GM19438 (cell line): ENCODE measurements at regions not wholly inside any gene's neighbourhood (a gene's known extent, or its start where the extent isn't known, plus 50 kb on each side); places are given as distances from the start of the nearest gene placed in this dataset.

Source experiments
- ATAC-seq: cut with Tn5 transposase; IDR thresholded peaks from one replicate; pipeline ENCODE4 v1.9.1; 2021; ENCODE audit warnings: low read depth; ENCODE audit not compliant: unreplicated experiment

DNA sequence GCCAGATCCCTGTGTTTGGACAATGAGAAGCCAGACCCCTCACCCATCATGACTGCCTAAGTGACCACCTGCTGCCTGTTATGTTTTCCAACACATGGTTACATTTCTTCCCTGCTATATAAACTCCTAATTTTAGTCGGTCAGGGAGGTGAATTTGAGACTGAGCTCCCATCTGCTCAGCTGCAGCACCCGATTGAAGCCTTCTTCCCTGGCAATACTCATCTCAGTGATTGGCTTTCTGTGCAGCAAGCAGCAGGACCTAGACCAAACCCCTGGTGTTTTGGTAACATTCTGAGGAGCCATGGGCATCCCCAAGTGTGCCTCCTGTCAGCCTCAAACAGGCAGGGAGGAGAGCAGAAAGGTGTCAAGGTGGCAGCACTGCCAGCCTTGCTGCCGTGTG, 141.2 kb downstream of the CD8B2 start:
- no peak for ATAC-seq

DNA sequence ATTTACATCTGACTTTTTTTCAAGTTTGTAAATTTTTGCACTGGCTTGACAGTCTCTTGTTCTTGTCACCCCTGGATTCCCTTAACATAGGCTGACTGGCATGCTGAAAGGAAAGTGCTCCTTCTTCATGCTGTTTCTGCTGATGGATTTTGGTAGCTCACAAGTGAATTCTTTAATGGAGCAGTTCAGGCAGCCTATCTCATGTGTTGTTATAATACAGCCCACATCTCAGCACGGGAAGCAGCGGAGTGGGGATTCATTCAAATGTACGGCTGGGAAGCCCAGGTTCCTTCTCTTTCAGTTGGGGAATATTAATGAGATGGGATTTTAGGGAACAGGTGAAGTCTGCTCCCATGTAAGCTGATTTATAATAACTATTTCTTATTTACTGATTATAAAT, 142.8 kb downstream of the CD8B2 start:
- no peak for ATAC-seq

DNA sequence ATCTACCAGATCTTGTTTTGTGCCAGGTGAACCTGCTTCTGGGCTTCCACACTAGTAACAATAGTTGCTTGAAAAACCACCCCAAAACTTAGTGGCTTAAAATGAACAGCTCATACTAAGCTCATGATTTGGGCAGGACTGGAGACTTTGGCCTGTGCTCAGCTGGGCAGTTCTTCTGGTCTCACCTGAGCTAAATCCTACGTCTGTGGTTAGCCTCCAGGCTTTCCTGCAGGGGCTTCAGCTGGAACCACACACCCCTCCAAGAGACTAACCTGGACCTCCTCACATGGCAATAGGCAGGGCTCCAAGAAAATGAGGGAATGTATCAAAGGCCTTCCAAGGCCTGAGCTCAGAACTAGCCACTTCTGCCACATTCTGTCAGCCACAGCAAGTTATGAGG, 144.1 kb downstream of the CD8B2 start:
- ATAC-seq: no peak

DNA sequence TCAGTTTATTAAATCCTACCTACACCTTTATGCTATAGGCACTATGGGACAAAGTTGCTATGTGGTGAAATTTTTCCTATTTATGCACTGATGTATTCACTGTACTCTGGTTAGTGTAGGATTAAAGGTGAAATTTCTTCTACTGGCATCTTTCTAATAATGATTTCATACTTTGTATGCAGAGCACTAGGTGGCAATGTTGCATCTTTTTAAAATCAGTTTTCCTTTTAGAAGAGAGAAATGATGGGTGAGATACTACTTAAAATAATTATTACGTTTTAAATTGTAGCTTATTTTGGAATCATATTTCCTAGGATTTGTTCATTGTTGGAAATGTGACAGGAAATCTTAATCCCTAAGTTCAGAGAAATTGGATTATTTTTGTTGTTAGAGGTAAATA, 150.9 kb downstream of the CD8B2 start:
- ATAC-seq: no peak

DNA sequence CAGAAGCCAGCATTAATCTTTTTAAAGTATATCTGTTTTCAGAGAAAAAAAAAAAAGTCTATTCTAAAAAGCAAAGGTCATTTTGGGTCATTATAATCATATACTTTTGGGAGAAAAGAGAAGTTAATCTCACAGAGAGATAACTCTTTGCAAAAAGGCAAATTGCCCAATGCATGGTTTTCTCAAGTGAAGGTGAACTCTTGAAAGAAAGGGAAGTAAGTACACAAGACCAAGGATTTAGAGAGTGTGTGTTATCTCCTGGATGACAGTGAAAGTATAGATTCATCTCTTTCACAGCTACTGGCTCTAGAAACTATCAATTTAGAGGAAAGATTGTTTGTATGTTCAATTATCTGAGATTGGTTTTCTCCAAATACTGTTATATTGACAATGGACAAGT, 151.4 kb downstream of the CD8B2 start:
- ATAC-seq: no peak

DNA sequence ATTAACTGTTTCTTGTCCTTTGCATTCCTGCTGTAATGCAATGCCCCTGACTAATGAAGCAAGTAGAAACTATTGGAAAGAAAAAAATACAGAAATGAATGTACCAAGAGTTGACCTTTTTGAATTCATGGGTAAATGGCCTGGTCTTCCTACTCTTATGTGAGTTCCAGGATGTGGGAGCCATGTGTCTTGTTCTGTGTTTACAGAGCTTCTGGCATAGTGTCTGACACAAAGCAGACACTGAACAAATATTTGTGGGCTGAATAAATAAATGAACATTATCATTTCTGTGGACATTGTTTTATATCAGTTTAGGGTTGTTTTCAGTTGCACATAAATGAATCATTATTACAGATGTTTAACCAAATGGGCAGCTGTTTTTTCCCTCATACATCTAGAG, 155.5 kb downstream of the CD8B2 start:
- no peak for ATAC-seq

DNA sequence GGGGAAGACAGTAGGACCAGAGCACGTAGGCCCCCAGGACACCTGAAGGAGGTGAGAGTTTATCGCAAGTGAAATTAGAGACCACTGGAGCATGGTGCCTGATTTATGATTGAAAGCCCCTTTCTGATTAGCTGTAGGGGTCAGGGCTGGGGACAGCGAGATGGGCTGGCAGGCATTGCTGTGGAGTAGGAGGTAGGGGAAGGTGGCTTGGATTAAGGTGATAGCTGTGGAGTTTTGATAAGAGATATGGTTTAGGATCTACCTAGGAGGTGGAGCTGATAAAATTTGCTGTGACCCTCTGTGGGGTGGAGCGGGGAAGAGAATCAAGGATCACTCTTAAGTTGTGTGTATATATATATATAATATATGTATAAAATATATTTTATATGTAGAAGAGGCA, 157.5 kb downstream of the CD8B2 start:
- no peak for ATAC-seq

DNA sequence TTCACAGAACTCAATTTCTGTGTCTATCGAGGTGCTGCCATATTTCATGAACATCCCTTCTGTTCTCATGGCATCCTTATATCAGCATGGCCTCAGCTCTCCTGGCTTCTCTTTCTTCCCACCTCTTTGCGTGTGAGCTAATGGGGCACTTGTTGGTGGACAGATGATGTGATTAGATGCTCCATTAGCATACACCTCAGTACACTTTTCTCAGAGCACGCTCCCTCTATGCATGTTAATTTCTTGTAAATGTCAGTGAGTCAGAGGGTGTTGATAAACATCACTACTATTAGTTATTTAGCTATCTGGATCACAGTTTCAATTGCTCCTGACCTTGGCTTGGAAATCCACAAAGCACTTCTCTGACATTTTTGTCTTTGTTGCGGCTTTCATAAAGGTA, 159.4 kb downstream of the CD8B2 start:
- no peak for ATAC-seq

DNA sequence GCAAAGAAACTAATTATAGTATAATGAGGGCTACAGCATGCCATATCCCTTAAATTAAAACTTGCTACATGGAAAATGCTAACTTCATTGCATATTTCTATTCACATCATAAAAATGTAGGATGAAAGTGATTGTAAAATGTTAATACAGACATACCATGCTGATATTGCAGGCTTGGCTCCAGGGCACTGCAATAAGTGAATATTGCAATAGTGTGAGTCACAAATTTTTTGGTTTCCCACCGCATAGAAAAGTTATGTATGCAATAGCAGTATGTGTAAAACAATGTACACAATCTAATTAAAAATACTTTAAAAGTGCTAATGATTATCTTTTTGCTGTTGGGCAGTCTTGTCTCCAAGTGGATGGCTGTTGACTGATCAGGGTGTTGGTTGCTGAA, 162.1 kb downstream of the CD8B2 start:
- ATAC-seq: no peak

DNA sequence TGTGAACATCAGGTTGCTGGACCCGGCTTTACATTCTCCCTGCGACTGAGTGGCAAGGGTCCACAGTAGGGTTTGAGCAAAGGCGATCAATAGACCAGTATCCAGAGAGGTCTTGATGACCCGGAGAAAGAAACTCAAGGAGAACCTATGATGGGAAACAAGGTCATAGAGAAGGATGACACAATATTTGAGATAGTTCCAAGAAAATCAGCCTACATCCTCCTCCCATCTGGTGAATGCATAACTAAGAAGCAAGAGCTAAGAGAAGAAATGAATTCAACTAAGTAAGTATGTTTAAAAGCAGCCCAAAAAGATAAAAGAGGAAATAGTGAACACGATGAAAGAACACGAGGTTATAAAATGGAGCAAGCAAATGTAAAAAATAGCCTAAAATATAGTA, 166.3 kb downstream of the CD8B2 start:
- no peak for ATAC-seq

DNA sequence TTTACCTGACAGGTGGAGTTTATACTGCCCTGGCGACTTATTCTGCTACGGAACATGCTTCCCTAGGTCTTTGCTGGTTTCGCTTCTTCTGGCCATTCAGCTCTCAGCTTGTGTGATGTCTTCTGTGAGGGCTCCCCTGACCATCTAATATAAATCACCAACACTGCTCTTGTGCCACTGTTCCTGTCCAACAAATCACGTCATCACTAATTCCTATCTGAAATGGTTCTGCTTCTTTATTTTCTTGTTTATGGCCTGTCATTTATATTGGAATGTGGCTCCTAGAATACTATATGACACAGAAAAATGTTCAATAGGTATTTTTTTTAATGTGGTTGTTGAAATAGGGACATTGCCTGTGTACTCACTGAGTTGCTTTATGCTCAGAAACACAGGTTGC, 171.5 kb downstream of the CD8B2 start:
- ATAC-seq: no peak

DNA sequence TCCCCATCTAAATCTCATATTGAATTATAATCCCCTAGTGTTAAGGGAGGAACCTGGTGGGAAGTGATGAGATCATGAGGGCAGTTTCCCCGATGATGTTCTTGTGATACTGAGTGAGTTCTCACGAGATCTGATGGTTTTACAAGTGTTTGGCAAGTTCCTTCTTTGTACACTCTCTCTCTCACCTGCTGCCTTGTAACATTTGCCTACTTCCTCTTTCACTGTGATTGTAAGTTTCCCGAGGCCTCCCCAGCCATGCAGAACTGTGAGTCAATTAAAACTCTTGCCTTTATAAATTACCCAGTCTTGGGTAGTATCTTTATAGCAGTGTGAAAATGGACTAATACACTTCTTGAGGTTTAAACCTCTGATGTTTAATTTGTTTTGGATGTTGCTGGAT, 177.5 kb downstream of the CD8B2 start:
- ATAC-seq: no peak

DNA sequence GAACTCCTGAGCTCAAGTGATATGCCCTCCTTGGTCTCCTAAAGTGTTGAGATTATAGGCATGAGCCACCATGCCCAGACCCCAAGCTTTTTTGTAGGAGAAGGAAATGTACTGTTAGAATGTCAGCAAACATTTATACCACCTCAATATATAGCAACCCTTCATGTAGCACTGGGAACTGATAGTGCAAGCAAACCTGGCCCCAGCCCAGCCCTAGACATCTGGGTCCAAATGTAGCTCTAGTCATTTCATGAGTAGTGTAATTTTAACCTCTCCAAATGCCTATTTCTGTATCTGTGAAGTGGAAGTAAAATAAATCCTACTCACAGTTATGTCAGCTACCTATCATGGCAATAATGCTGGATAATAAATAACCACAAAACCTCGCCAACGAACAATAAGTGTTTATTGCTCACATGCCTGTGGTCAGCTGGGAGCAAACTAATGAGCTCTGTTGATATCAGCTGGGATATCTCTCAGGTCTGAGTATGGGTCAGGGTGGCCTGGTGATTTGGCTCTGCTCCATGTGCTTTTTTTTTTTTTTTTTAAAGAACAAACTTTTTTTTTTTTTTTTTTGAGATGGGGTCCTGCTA, 180.4 kb downstream of the CD8B2 start:
- ATAC-seq: no peak

DNA sequence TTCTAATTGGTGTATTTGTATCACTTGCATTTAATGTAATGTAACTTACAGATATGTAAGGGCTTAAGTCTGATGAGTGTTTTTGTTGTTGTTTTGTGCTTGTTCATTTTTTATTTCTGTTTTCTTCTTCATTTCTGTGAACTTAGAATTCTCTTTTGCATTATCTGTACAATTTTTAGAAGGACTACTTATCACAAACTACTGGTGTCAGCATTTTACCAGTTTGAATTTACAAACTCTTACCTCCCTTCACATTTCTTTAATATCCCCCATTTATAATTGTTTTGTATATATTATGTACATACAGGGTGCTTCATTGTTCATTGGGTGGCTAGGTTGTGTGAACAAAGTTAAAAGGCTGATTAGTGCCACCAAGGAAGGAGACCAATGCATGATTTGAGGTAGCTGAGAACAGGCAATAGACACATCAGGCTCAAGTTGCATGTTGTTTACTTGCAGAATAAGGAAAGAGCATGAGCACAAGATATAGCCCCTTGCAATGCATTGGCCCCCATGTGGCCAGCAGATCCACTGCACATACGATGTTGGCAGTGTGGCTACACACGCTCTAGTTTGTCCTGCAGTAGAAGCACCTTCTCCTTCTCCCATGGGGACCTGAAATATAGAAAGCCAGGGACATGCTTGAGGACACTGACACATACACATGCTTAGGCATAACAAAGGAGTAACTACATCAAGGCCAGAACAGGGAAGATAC, 198.2 kb downstream of the CD8B2 start:
- no peak for ATAC-seq

DNA sequence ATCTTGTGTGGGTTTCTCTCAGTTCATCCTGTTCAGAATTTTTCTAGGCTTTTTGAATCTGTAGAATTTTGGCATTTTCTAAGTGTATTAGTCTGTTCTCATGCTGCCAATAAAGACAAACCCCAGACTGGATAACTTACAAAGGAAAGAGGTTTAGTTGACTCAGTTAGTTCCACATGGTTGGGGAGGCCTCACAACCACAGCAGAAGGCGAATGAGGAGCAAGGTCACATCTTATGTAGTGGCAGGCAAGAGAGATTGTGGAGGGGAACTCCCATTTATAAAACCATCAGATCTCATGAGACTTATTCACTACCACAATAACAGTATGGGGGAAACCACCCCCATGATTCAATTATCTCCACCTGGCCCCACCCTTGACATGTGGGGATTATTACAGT, 199.2 kb downstream of the ST6GAL2 start:
- ATAC-seq: no peak

DNA sequence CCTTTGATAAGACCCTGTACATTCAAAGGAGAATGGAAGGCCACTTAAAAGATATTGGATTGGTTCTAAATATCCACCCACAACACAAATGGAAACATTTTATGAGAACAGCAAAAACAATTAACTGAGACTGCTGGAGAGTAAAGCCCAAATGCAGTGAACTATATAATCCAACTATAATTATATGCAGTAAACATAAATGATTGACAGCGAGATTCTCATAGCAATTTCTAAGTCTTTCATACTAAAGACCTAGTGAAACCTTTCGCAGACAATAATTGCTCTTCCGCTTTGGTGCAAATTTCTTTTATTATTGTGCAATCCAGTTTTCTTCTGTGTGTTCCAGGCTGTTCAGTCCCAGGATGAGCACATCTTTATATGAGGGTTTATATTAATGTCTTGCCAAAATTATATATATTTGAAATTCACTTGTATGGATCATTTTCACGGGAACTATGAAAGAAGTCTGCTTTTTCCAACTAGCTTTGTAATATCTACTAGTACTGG, 190.9 kb downstream of the ST6GAL2 start:
- ATAC-seq: no peak

DNA sequence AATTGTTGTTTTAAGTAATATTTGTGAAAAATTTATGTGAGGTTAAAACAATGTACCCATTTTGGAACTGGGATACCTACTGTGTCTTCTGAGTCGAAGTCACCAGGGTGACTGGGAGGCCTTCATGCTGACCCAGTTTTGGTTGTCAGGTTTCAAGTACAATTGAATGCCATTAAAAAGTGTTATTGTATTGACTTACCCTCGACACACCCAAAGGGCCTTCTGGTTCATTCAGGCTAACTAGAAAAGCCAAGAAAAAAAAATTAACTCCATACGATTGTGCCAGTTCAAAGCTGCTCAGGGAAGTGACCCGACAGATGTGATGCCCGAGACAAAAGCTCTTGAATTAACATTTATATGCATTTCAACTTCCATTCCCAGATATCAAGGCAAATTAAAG, 190.0 kb downstream of the ST6GAL2 start:
- ATAC-seq: no peak

DNA sequence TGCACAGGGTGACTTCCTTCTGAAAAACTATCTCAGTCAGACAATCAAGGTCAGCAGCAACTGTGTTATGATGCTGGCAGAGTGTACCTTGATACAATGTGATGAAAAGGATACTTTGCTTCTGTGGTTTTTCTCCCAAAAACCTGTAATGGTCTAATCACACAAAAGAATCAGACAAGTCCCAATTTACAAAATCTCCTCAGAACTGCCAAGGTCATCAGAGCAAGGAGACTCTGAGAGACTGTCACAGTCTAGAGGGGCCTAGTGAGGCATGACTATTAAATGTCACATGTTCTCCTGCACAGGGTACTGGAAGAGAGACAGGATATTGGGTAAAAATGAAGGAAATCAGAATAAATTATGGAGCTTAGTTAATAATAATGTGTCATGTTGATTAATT, 185.4 kb downstream of the ST6GAL2 start:
- no peak for ATAC-seq

DNA sequence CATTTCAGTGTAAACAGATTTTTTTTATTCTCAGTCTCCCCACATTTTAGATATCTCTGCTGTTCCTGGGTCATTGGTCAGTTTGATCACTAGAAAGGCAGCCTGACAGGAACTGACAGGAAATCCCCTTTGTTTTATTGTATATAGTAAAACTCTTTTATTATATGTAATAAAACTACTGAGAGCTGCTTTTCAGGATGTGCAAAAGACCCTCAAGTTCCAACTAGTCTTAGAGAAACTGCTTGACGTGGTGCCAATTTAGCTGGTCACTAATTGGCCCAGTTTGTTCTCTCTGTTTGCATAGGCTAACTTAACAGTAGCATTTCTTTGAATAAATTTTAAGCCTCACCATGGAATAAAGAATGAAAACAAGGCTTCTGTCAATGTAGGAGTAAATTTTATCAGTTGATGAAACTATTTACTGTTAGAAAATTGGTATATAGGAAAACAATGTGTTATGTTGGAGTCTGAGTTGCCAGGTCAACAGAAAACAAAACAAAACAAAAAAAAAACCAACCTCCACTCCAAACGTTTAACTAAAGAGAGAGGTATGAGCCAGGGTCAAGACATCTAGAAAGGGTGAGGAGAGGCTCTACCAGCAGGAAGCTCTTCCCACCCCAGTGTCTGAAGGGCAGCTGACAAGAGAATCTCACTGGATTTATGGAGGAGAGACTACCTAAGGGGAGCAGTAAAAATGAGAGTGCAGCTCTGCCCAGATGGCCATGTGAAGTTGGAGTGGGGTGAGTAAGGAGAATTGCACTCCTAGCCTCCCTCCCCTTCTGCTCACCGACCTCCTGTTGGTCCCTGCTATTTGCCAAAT, 184.6 kb downstream of the ST6GAL2 start:
- no peak for ATAC-seq

DNA sequence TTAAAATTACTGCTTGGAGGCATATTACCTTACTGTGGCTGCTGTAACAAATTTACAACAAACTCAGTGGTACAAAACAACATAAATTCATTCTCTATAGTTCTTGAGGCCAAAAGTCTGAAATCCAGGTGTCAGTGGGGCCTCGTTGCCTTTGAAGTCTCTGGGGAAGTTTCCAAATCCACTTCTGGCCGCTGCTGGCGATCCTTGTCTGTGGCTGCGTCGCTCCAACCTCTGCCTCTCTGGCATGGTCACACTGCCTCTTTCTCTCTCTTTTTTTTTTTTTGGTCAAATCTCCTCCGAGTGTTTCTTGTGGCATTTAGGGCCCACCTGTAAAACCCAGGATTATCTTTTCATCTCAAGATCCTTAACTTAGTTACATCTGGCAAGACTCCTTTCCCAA, 182.8 kb downstream of the ST6GAL2 start:
- ATAC-seq: no peak

DNA sequence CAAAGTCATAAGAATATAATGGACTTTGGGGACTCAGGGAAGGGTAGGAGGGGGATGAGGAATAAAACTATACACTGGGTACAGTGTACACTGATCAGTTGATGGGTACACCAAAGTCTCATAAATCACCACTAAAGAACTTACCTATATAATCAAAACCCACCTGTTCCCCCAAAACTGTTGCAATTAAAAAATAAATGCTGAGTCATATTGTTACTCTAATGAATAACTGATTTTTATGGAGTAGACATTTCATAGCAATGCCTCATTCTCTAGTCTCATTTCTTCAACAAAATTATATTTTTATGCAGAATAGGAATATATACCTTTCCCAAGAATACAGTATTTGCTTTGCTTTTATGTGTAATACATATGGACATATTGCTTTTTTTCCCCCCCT, 181.2 kb downstream of the ST6GAL2 start:
- no peak for ATAC-seq

DNA sequence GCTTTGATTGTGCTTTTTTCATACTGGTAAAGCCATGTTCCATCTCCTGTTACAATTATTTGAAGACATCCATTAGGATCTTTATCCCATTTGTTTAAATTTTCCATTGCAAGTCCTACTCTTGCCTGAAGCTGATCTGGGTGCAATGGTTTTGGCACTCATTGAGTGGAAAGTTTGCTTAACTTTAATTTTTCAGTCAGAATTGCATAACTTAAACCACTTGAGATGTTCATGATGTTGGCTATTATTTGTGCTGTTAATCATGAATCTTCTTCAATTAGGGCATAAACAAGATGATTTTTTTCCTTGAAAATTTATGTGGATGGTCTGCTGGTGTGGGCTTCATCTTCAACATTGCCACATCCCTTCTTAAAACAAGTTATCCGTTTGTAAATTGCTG, 180.1 kb downstream of the ST6GAL2 start:
- ATAC-seq: no peak
